Large intestine (tissue), 3 donors: ENCODE measurements at regions not wholly inside any gene's neighbourhood (a gene's known extent, or its start where the extent isn't known, plus 50 kb on each side); places are given as distances from the start of the nearest gene placed in this dataset.

Experiments used
- DNase-seq, 2 donors: peaks; one replicate each; pipeline versions ENCODE4 v3.0.0 to v3.0.0-alpha.2; 2013
- H3K27ac ChIP-seq: one replicate; pipeline ENCODE4 v1.5.1; 2013; ENCODE audit warnings: low read length
- H3K27me3 ChIP-seq: 2 replicates; pipeline ENCODE4 v1.6.1; 2013; ENCODE audit warnings: low read length; ENCODE audit not compliant: control insufficient read depth, insufficient read depth
- H3K36me3 ChIP-seq: 2 replicates; pipeline ENCODE4 v1.6.1; 2013; ENCODE audit warnings: low read length; ENCODE audit not compliant: control insufficient read depth, insufficient read depth
- H3K4me1 ChIP-seq: one replicate; pipeline ENCODE4 v1.6.1; 2013; ENCODE audit warnings: low read length; ENCODE audit not compliant: control insufficient read depth, insufficient read depth
- H3K4me3 ChIP-seq: one replicate; pipeline ENCODE4 v1.5.1; 2013; ENCODE audit warnings: low read length
- H3K9me3 ChIP-seq: one replicate; pipeline ENCODE4 v1.6.1; 2013; ENCODE audit warnings: mild to moderate bottlenecking, low read depth, low read length, moderate library complexity; ENCODE audit not compliant: control insufficient read depth
- WGBS: methylation state at CpG from one replicate; pipeline ENCODE4 v1.1.5; 2013; ENCODE audit warnings: low lambda C conversion rate; ENCODE audit not compliant: insufficient coverage; 5-methylcytosine and 5-hydroxymethylcytosine counted together

DNA sequence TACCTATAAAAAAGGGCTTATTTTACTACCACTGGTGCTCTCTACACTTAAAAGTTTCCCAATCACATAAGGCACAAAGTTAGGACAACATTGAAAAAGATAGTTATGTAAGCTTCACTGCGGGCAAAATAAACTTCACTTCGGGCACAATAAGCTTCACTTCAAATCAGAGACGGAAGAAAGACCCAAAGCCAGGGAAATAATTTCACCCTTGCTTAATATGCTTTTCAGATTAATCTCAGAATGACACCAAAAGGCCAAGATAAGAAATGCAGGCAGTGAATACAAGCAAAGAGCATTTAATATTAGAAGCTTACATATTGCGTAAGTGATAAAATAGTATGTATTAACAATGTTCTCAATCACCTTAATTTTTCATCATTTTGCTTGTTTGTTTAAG, 444.2 kb downstream of the SETD4 start:
- WGBS: 61% methylated on average over 4 of the region's 4 CpGs
- no peak overlapping the region for H3K4me3 ChIP-seq
- H3K4me1 ChIP-seq: no peaks in the 10 kb centered on the region
- no peak overlapping the region for H3K27ac ChIP-seq
- no peaks in the 10 kb centered on the region for H3K27me3 ChIP-seq
- H3K9me3 ChIP-seq: no peaks in the 10 kb centered on the region
- H3K36me3 ChIP-seq: no peaks in the 10 kb centered on the region
- peak in 1 of 2 donors; percentile 14 for DNase-seq

GRCh38 chr21:35615325-35615724, 445.0 kb downstream of the SETD4 start:
- Histone ChIP-seq H3K4me3 (no peak overlapping the region), H3K4me1 (no peaks in the 10 kb centered on the region), H3K36me3 (no peaks in the 10 kb centered on the region), H3K9me3 (no peaks in the 10 kb centered on the region), H3K27me3 (no peaks in the 10 kb centered on the region), H3K27ac (no peak overlapping the region)
- WGBS: no CpG with 5 or more reads among the region's 1 CpG
- DNase-seq: no peak

DNA sequence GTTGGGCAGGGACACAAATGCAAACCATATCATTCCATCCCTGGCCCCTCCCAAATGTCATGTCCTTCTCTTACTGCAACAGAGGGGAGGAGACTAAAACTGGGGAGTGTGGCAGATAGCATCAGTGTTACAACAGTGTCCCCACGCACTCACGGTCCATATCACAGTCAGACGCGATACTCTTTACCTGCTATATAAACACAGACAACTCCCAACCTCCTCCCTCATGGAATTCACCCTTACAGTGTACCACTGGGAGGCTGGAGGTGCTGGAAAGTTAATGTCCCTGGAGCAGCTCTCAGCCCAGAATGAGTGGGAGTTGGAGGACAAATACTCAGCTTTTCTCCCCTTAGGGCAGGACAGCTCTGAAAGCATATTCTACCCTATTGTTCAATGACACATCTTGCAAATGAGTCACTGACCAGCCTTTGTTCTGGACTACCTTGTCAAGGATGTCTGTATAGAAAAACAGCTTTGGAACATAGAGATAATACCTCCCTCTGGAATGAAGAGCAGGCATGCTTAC, 445.9 kb downstream of the SETD4 start:
- no peaks in the 10 kb centered on the region for H3K9me3 ChIP-seq
- no peaks in the 10 kb centered on the region for H3K36me3 ChIP-seq
- no peak overlapping the region for H3K4me3 ChIP-seq
- no peaks in the 10 kb centered on the region for H3K4me1 ChIP-seq
- H3K27me3 ChIP-seq: no peaks in the 10 kb centered on the region
- WGBS: no CpG with 5 or more reads among the region's 4 CpGs
- DNase-seq: no peak
- H3K27ac ChIP-seq: no peak overlapping the region

- no peak overlapping the region for H3K27ac ChIP-seq
- no CpG with 5 or more reads among the region's 2 CpGs for WGBS
- no peak overlapping the region for H3K4me3 ChIP-seq
- no peaks in the 10 kb centered on the region for H3K4me1 ChIP-seq
- no peaks in the 10 kb centered on the region for H3K36me3 ChIP-seq
- no peaks in the 10 kb centered on the region for H3K9me3 ChIP-seq
- H3K27me3 ChIP-seq: no peaks in the 10 kb centered on the region
- DNase-seq: no peak
Measured at GRCh38 chr21:35611708-35612132, 448.6 kb downstream of the SETD4 start.

DNA sequence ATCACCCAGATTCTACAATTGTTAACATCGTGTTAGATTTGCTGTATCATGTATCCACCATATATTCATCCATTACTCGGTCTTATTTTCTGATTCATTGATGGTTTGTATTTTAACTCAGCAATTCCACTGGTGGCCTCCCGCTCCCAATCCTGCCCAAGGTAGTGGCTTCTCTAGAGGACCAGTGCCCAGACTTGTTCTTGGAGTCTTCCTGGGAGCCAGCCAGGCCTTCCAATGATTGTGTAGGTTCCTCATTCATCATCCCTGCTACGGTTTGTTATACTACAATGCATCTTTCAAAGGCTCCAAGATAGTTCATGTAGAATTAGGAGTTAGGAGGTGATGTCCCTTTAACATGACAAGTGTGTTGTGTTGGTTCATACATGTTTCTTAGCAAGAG, 451.1 kb downstream of the SETD4 start:
- 94% methylated on average over 2 of the region's 4 CpGs for WGBS
- H3K9me3 ChIP-seq: no peaks in the 10 kb centered on the region
- no peaks in the 10 kb centered on the region for H3K4me1 ChIP-seq

DNA sequence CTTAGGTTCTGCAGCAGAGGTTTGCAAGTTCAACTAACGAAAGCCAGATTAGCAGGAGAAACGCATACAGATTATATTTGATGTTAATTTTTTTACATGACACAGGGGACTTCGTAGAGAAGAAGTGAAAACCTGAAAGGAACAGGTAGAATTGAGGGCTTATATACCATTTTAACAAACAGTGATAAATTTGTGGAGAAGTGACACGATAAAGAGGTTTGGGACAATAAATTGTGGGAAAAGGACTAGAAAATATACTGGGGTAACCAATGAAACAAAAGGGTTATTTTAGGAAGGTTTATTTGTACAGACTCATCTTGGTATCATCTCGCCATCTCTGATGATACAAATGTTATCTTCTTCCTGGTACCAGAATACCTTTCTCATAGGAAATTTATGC, 452.9 kb downstream of the SETD4 start:
- H3K27me3 ChIP-seq: no peaks in the 10 kb centered on the region
- H3K9me3 ChIP-seq: no peaks in the 10 kb centered on the region
- H3K4me3 ChIP-seq: no peak overlapping the region
- WGBS: 90% methylated on average over 2 of the region's 5 CpGs
- no peak overlapping the region for H3K27ac ChIP-seq
- no peaks in the 10 kb centered on the region for H3K36me3 ChIP-seq
- no peaks in the 10 kb centered on the region for H3K4me1 ChIP-seq
- no peak for DNase-seq

More for the DNA sequence above, 451.1 kb downstream of the SETD4 start:
- Histone ChIP-seq H3K4me3 (no peak overlapping the region), H3K36me3 (no peaks in the 10 kb centered on the region), H3K27ac (no peak overlapping the region), H3K27me3 (no peaks in the 10 kb centered on the region)
- DNase-seq: no peak

DNA sequence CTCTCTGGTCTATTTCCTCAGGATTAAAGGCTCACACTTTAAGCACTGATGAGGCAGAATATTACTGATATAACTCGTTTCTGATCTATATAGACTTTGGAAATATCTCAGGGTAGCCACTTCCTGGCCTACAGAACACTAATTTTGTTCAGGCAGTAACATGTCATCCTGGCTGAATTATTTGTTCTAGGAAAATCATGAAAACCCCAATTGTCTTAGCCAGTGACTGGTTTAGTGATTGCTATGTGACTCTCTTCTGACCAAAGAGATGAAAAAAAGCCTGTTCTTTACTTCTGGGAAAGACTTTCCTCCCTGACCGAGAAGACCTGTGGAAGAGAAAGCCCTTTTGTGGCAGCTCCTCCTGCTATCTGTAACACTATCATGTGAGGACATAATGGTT, 453.7 kb downstream of the SETD4 start:
- Histone ChIP-seq H3K4me3 (no peak overlapping the region), H3K9me3 (no peaks in the 10 kb centered on the region), H3K4me1 (no peaks in the 10 kb centered on the region), H3K36me3 (no peaks in the 10 kb centered on the region), H3K27ac (no peak overlapping the region), H3K27me3 (no peaks in the 10 kb centered on the region)
- no peak for DNase-seq
- WGBS: no CpG with 5 or more reads among the region's 2 CpGs

DNA sequence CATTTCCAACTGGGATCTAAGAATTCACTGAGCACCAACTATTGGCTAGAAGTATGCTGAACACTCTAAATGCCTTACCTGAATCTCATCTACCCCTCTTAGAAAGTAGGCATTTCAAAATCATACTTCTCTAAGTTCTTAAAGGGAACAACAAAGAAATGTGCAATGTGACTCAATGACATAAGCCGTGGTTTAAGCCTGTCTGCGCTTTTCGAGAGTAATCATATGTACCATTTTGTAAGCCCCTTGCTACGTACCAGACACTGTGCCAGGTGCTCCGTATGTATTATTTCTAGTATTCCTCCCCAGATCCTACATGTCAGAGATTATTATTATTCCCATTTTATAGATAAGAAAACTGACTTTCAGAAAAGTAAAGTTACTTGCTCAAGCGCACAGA, 454.2 kb downstream of the SETD4 start:
- 100% methylated on average over 1 of the region's 6 CpGs for WGBS
- H3K27me3 ChIP-seq: no peaks in the 10 kb centered on the region
- H3K36me3 ChIP-seq: no peaks in the 10 kb centered on the region
- no peak for DNase-seq
- no peaks in the 10 kb centered on the region for H3K4me1 ChIP-seq
- no peak overlapping the region for H3K4me3 ChIP-seq
- no peak overlapping the region for H3K27ac ChIP-seq
- no peaks in the 10 kb centered on the region for H3K9me3 ChIP-seq

GRCh38 chr21:35603494-35603893, 456.8 kb downstream of the SETD4 start:
- Histone ChIP-seq H3K27ac (no peak overlapping the region), H3K36me3 (no peaks in the 10 kb centered on the region), H3K9me3 (no peaks in the 10 kb centered on the region), H3K4me1 (no peaks in the 10 kb centered on the region), H3K27me3 (peaks cover 2% of the 10 kb centered on the region), H3K4me3 (no peak overlapping the region)
- DNase-seq: no peak
- no CpG with 5 or more reads among the region's 5 CpGs for WGBS

DNA sequence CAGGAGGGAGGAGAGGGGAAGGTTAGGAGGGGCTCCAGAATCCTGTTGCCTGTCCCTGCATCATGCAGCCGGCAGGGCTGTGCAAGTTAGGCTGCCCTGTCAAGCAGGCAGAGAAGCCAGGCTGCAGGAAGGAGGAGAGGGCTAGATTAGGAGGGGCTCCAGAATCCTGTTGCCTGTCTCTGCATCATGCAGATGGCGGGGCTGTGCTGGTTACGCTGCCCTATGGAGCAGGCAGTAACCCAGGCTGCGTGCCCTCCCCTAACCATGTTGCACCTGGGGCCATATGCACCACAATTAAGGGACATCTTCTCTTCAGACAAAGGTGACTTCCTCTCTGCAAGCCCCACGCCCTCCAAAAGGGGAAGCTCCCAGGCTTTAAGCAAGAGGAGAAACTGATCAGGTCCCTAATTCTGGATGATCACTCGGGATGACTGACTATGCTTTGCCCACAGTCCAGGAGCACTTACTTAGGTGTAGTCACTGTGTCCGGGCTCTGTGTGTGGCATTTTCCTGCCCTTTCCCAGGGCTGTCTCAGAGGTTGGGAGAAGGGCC, 457.4 kb downstream of the SETD4 start:
- WGBS: no CpG with 5 or more reads among the region's 7 CpGs
- H3K27ac ChIP-seq: no peak overlapping the region
- no peak for DNase-seq
- H3K9me3 ChIP-seq: no peaks in the 10 kb centered on the region
- no peaks in the 10 kb centered on the region for H3K36me3 ChIP-seq
- H3K4me3 ChIP-seq: no peak overlapping the region
- H3K4me1 ChIP-seq: no peaks in the 10 kb centered on the region
- peaks cover 2% of the 10 kb centered on the region for H3K27me3 ChIP-seq

- Histone ChIP-seq H3K4me3 (no peak overlapping the region), H3K9me3 (no peaks in the 10 kb centered on the region), H3K4me1 (no peaks in the 10 kb centered on the region), H3K36me3 (no peaks in the 10 kb centered on the region), H3K27me3 (peaks cover 2% of the 10 kb centered on the region), H3K27ac (no peak overlapping the region)
- no peak for DNase-seq
- WGBS: no CpG with 5 or more reads among the region's 4 CpGs
Measured at GRCh38 chr21:35601211-35601610, 459.1 kb downstream of the SETD4 start.
